ENCODE measurements at regions not wholly inside any gene's neighbourhood (a gene's known extent, or its start where the extent isn't known, plus 50 kb on each side); places are given as distances from the start of the nearest gene placed in this dataset.

DNA sequence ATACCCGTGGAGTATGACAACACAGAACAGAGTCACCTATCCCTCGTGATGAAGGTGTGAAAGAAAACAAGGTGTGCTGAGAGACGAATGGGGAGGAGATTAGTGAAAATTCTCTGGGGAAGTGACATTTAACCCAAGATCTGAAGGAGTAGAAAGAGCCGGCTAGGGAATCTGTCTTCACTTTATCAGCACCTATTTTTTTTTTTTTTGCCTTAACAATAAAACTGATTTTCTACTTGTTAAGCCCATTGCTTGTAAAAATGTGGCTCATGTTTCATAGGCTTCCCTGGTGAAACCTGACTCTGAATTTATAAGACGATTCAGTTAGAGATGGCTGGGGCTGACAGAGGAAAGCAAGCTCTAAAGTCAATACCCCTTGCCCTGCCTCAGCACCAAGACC, 322.6 kb upstream of the MSX2 start:
- no peak overlapping the region for H3K4me3 ChIP-seq
- H3K9me3 ChIP-seq = no peaks in the 10 kb centered on the region
- no peak for TF ChIP-seq POLR2A (IDR thresholded peaks at IDR 0.05)
- TF ChIP-seq, protein P1, sequence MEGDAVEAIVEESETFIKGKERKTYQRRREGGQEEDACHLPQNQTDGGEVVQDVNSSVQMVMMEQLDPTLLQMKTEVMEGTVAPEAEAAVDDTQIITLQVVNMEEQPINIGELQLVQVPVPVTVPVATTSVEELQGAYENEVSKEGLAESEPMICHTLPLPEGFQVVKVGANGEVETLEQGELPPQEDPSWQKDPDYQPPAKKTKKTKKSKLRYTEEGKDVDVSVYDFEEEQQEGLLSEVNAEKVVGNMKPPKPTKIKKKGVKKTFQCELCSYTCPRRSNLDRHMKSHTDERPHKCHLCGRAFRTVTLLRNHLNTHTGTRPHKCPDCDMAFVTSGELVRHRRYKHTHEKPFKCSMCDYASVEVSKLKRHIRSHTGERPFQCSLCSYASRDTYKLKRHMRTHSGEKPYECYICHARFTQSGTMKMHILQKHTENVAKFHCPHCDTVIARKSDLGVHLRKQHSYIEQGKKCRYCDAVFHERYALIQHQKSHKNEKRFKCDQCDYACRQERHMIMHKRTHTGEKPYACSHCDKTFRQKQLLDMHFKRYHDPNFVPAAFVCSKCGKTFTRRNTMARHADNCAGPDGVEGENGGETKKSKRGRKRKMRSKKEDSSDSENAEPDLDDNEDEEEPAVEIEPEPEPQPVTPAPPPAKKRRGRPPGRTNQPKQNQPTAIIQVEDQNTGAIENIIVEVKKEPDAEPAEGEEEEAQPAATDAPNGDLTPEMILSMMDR (IDR thresholded peaks at IDR 0.05 in 4 of 5, conservative IDR thresholded peaks at IDR 0.05 in 1 of 5) = no peak
- no peak for ATAC-seq
- no peaks in the 10 kb centered on the region for H3K4me1 ChIP-seq
- intact Hi-C loops (cut with DNase I; ENCODE audit: low total_unique reads) = no loop called here
- no peaks in the 10 kb centered on the region for H3K36me3 ChIP-seq
- H3K27me3 ChIP-seq = no peaks in the 10 kb centered on the region
- DNase-seq = no peak
- in situ Hi-C loops (cut with MboI; ENCODE audit: low sequenced_read_pairs in 4 of 4) = loop anchor here in 3 of 4 donors (25.0 kb wide), 1 partner anchor 536 kb away; no protein-coding TSS in a partner anchor
- H3K27ac ChIP-seq = no peak overlapping the region

DNA sequence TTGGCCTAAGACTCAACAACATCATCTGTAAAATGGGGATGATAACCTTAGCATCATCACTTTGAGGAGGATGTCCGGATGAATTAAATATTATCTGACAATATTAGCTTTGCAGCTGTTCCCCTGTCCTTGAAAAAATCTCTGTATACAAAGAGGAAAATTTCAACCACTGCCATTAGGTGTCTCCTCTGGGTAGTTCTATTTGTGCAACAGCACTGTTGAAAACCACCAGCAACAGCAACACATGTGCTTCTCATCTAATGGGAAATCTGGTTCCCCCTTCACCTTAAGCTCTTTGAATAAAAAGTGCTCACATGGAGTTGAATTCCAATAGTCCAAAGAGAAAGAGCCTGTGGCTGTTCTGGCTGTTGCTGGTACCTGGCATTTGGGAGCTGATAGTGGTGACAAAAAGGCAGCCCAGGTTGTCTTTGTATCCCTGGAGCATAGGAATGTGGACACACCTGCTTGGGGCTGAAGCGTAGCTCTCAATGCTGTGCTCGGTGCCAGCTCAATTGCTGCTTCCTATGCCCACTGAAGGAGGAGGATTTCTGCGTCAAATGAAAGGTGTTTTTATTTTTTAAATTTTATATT, 322.1 kb upstream of the MSX2 start:
- Histone ChIP-seq H3K27me3 (no peaks in the 10 kb centered on the region), H3K9me3 (no peaks in the 10 kb centered on the region), H3K4me1 (no peaks in the 10 kb centered on the region), H3K4me3 (no peak overlapping the region), H3K27ac (no peak overlapping the region), H3K36me3 (no peaks in the 10 kb centered on the region)
- ATAC-seq (no peak), DNase-seq (no peak)
- in situ Hi-C loops (cut with MboI; ENCODE audit: low sequenced_read_pairs in 4 of 4) (loop anchor here in 3 of 4 donors (25.0 kb wide), 1 partner anchor 535 kb away; no protein-coding TSS in a partner anchor), intact Hi-C loops (cut with DNase I; ENCODE audit: low total_unique reads) (no loop called here)
- no peak for TF ChIP-seq POLR2A (IDR thresholded peaks at IDR 0.05)
- TF ChIP-seq, protein P1 (IDR thresholded peaks at IDR 0.05 in 4 of 5, conservative IDR thresholded peaks at IDR 0.05 in 1 of 5) = no peak

DNA sequence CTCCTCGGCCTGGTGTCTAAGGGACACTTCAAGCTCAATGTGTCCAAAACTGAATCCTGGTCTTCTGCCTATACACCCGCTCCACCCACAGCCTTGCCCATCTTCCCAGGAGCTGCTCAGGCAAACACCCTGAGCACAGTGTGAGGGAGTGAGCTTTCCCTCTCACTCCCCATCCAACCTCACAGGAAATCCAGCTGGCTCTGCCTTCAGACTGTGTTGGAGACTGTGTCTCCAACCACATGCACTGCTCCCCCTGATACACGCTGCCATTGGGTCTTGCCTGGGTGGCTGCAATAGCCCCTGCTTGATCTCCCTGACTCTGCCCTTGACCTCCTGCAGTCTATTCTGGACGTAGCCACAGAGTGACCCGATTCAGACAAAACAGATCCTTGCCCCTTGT, 319.5 kb upstream of the MSX2 start:
- intact Hi-C loops (cut with DNase I; ENCODE audit: low total_unique reads) = no loop called here
- Histone ChIP-seq H3K36me3 (no peaks in the 10 kb centered on the region), H3K4me1 (no peaks in the 10 kb centered on the region), H3K27me3 (peaks cover 0 to 4% (median 0%) of the 10 kb centered on the region in 3 donors), H3K4me3 (no peak overlapping the region), H3K9me3 (no peaks in the 10 kb centered on the region), H3K27ac (no peak overlapping the region)
- ATAC-seq (no peak), DNase-seq (no peak)
- in situ Hi-C loops (cut with MboI; ENCODE audit: low sequenced_read_pairs in 4 of 4) = loop anchor here in 3 of 4 donors (25.0 kb wide), 1 partner anchor 532 kb away; no protein-coding TSS in a partner anchor
- no peak for TF ChIP-seq POLR2A (IDR thresholded peaks at IDR 0.05)
- TF ChIP-seq, protein P1 (IDR thresholded peaks at IDR 0.05 in 4 of 5, conservative IDR thresholded peaks at IDR 0.05 in 1 of 5) = no peak

DNA sequence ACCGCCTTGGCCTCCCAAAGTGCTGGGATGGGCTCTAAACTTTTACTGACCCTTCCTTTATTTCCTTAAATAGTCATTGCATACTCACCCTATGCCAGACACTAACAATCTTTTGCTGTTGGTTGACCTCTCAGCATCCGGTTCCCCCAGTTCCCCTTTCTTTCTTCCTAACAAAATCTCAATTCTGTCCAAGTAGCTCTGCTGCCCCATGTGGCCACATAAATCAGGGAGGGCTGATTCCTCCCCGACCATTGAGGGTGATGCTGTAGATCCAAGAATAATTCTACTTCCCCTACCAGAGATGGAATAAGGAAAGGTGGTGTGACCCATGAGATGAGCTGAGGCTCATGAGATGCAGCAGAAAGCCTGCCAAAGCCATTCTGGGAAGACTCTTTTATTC, 315.3 kb upstream of the MSX2 start:
- Histone ChIP-seq H3K4me1 (no peaks in the 10 kb centered on the region), H3K36me3 (no peaks in the 10 kb centered on the region), H3K4me3 (no peak overlapping the region), H3K27me3 (peaks cover 0 to 8% (median 0%) of the 10 kb centered on the region in 3 donors), H3K27ac (no peak overlapping the region), H3K9me3 (no peaks in the 10 kb centered on the region)
- ATAC-seq (no peak), DNase-seq (no peak)
- no peak for TF ChIP-seq POLR2A (IDR thresholded peaks at IDR 0.05)
- TF ChIP-seq, protein P1 (IDR thresholded peaks at IDR 0.05 in 4 of 5, conservative IDR thresholded peaks at IDR 0.05 in 1 of 5) = no peak
- intact Hi-C loops (cut with DNase I; ENCODE audit: low total_unique reads) = no loop called here
- in situ Hi-C loops (cut with MboI; ENCODE audit: low sequenced_read_pairs in 4 of 4) = loop anchor here in 3 of 4 donors (25.0 kb wide), 1 partner anchor 528 kb away; no protein-coding TSS in a partner anchor

All from gastrocnemius medialis (tissue), 4 donors.